HG02973 (cell line): ENCODE measurements at regions not wholly inside any gene's neighbourhood (a gene's known extent, or its start where the extent isn't known, plus 50 kb on each side); places are given as distances from the start of the nearest gene placed in this dataset.

Experiments used
- ATAC-seq: cut with Tn5 transposase; IDR thresholded peaks from one replicate; pipeline ENCODE4 v1.9.1; 2021; ENCODE audit warnings: moderate library complexity; ENCODE audit not compliant: unreplicated experiment

DNA sequence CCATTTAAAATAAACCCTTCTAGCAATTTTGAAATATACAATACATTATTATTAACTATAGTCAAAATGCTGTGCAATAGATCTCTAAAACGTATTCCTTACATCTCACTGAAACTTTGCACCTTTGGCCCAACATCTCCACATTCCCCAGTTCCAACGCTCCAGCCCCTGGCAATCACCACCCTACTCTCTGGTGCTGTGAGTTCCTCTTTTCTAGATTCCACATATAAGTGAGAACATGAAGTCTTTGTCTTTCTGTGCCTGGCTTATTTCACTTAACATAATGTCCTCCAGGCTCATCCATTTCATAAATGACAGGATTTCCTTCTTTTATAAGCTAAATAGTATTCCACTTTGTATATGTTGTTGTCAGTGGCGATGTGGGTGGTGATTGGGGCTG is 194.7 kb upstream of the RTL1 start:
- no peak for ATAC-seq

DNA sequence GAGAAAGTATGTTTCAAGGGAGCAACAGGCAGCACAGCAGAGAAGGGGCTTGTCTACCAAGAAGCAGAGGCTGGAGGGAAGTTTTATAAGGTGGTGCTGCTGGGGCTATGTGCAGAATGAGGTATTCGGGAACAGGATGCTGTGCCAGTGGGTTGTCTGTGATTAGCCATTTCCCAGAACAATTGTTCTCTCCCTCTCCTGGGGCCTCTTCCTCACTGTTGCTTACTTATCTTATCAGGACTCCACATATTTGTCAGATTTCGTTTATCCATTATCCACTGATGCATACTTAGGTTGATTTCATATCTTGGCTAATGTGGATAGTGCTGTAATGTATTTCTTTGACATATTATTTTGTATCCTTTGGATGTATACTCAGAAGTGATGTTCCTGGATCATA is 195.1 kb upstream of the RTL1 start:
- no peak for ATAC-seq

DNA sequence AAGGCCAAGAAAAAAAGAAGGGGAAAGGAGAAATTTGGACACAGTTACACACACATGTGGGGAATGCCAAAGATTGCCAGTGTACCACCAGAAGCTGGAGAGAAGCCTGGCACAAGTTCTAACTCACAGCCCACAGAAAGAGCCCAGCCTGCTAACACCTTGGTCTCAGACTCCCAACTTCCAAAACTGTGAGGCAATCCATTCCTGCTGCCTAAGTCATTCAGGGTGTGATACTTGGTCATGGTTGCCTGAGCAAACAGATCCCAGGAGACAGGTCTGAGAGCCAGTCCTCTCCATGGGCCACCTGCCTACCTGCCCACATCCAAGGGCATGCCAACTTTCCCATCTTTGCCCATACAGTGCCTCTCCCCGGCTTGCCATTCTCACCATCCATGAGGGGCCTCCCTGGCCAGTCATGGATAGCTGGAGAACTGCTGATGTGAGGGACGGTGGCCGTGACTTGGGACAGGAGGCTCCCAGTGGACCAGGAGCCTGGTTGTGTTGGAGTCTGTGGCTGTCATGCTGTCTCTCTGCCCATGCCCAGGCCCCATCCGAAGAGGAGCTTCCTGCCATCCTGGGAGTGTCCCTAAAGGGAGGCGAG is 198.0 kb upstream of the RTL1 start:
- no peak for ATAC-seq

DNA sequence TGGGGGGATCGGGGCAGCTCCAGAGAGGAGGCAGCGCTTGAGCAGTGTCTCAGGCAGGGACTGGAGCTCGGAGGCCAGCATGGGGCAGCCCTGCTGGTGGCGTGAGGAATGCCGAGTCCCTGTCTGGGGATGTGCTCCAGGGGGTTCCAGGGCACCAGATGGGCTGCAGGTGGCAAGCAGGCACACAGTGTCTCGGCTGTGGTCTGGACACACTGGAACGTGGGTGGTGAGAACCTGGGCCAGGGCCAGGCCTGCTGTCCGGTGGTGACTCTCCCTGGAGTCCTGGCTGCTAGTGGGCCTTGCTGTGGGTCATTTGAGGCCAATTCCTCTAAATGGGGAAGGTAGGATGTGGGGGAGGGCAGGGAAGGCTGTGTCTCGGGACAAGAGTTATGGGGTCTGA is 199.4 kb upstream of the RTL1 start:
- ATAC-seq = no peak

DNA sequence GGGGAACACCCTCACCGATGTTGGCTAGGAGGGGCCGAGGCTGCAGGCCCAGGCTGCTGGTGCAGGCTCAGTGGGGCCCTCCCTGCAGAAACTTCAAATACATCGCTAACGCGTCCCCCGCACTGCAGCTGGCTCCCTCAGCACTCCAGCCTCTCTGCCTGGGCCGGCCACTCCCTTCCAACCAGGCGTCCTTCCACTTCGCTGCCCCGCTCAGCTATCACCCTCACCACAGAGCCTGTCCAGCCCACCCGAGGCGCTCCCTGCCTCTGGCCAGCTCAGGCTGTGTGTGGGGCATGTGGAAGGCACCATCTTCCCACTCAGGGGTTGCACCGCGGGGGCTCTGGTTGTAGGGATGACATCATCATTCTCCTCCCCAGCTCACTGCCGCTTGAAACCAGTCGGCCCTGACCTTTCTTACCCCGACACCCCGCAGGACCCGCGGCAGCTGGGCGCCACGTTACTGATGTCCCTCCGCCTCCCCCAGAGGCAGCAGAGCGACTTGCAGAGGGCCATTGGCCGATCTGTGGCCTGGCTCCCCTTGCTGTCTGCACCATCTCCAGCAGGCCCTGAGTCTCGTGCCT is 199.9 kb upstream of the RTL1 start:
- ATAC-seq = no peak

DNA sequence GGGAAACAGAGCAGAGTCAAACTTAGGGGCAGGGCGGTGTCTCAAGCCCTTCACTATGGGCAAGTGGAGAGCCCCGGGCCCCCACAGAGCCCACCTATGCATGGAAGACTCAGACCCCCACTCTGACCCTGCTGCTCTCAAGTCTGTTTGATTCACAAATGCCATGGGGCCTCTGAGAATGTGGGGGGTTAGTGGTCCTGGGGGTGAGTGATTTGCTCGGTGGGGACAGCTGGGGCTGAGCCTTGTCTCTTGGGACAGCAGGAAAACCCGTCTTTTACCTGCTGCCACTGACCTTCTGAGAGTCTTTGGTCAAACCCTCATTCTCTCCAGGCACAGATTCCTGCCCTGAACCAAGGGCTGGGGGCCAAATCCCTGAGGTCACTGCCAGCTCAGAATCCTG is 201.0 kb upstream of the RTL1 start:
- ATAC-seq = no peak

DNA sequence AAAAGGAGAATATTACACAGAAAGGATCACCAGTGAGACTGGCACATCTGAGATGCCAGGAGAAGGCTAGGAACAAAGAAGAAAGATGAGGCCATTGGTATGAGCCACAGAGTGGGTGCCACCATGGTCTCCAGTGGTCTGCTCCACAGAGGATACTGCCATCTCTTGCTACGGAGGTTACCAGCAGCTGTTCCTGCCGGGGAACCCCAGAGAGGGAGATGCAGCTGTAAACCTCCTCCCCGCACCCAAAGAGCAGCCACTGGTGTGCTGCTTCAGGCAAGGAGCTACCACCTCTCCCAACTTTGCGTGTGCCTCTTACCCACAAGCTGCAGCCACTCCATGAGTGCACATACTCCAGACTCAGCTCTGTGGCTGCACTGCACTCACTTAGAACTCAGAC is 201.5 kb upstream of the RTL1 start:
- no peak for ATAC-seq

DNA sequence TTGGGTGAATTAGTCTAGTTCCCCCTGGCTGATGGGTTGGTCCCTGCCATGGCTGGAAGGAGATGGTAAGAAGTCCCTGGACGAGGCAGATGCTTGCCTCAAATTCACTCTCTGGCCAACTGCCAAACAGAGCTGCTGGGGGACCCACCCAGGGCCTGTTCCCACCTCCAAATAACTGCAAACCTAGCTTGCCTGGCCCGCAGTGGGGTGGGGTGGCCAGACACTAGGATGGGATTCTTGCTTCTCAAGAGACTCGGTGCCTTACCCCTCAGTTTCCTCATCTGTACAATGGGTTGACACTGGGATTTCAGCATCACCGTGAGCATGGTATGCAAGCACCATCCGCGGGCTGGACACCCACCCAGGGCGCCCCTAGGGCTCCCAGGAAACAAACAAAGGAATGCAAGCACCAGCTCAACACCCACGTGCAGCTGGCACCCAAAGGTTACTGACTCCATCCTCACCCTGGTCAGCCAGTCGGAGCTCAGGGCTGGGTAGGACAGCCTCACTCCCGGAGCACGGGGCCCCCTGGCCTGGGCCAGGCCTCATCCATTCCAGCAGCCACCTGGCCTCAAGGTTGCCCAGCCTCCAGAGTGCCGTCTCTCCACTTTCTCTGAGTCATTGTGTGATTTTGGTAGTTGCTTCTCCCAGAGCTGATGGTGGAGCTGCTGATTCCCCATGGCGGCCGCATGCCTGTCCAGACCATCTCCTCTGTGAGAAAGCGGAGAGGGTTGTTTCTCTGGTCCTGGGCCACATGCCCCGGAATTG is 205.2 kb upstream of the RTL1 start:
- no peak for ATAC-seq

DNA sequence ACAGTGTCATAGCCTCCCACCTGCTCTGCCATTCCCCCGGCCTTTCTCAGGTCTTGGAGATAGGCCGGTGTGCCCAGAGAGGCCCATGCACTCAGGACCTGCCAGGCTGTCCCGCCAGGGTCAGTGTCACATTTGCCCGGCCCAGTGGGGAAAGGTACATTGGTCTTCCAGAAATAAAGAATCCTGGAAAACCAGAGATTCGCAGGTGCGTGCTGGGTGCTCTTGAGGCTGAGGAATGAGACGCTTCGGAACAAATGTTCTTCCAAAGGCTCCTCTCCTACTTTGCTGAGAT is 205.8 kb upstream of the RTL1 start:
- ATAC-seq = no peak

DNA sequence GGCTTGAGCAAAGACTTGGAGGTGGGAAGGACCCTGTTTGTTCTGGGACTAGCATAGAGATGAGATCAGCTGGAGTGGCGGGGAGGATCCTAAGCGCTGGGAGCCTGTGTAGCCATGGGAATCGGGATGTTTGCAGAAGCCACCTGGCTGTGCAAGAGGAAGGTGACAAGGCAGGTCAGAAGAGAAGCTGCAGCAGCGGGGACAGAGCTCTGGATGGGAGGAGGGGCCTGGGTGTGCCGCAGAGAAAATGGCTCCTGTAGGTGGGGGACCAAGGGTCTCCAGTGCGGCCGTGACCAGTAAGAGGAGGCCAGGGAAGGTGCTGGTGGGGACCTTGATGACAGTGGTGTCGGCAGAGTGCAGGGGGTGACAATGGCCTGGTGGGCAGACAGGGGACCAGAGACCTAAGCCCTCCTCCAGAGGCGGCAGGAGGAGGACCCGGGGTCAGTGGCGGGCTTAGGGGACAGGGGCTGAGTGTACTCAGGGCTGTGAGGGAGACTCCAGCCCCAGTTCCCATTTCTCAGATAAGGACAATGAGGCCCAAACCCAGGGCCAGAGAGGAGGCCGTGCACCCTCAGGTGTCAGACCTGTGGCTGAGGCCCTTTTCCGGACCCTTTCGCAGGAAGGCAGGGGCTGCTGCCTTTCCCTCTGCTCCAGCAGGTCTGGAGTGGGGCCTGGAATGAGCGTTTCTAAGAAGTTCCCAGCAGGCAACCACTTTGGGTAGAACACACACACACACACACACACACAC is 206.6 kb upstream of the RTL1 start:
- no peak for ATAC-seq

DNA sequence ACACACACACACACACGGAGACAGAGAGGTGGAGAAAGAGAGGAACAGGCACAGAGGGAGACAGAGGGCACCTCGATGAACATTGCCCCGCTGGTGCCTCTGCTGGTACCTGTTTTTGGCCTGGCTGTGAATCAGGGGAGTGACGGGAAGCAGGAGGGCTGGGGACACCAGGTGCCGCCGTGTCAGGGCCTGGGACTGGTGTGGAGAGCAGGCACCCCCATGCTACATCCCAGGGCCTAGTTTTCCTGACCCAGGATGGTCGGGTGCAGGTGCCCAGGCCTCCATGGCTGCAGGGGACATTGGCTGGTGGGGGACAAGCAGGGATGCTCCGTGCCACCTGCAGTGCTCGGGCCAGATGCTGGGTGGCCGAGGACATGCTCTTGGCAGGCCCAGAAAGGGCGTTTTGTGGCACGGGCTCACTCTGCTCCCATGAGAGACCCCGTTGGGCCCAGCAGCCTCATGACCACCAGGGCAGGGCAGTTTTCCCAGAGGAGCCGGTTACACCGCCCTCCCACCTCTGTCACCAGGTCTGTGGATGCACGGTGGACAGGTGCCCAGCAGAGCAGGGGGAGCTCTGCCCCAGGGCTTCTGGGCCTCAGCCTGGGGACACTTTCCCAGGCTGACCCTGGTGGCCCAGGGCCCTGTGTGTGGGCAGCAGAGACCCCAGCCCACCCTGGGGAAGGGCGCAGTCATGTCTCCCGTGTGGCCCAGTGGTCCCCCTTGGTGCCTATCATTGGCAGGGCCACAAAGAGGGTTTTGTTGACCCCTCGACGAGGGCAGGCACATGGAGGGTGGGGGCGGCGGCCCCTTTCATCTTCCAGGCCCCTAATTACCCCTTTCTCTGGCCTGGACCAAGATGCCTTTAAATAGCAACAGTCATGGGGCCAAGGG is 207.5 kb upstream of the RTL1 start:
- no peak for ATAC-seq

DNA sequence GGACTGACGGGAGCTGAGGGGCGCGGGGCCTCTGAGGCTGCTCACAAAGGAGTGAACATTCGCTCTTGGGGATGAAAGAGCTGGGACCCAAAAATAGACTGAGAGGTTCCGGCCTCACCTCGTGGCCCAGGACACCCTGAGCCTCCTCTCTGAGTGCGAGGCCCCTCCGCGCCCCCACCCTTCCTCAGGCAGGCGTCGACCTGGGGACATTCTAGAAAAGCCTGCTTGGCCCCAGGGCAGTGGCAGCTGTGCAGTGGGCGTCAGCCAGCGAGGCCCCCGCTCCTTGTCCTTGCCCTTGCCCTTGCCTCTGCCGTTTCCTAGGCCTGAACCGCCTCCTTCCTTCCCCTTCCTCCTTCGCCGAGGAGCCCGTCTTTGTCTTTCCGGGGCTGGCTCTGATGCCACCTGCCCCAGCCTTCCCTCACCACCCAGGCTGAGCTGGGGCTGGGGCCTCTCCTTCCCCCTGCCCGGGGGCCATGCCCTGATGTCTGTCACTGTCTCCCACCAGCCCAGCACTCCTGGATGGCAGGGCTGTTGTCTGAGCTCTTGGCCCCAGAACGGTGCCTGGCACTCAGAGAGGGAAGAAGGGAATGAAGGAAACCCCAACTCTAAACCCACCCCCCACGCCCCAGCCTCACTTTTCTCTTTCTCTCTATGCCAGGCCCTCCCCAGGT is 208.2 kb upstream of the RTL1 start:
- ATAC-seq = no peak

DNA sequence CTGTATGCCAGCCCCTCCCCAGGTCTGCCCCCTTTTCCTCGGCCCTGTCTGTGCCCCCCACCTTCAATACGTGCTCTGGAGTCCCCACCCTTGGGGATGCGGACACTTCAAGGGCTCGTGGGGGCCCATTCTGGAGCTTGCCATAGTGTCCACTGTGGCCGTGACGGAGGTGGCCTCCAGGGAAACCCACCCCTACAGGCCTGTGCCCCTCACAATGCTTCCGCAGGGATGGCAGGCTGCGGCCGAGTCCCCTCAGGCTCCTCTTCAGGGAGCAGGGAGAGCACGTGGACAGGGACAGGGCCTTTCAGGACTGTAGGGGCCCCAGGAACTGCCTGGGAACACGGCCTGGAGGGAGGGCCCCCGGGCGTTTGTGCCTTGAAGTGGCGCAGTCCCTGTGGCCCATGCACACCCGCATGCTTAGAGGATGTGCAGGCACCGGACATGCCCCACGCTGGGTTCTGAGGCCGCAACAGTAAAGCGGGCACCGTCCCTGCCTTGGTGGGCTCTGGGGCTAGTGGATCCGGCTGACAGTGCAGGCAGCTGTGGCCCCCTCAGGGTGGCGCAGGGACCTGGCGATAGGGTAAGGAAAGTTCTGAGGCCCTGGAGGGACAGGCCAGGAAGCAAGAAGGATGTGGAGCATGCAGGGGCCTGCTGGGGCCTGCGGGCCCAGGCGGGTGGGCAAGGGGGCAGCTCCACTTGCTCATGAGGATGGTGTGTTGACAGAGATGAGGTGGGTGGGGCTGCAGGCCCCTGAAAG is 209.0 kb upstream of the RTL1 start:
- no peak for ATAC-seq

DNA sequence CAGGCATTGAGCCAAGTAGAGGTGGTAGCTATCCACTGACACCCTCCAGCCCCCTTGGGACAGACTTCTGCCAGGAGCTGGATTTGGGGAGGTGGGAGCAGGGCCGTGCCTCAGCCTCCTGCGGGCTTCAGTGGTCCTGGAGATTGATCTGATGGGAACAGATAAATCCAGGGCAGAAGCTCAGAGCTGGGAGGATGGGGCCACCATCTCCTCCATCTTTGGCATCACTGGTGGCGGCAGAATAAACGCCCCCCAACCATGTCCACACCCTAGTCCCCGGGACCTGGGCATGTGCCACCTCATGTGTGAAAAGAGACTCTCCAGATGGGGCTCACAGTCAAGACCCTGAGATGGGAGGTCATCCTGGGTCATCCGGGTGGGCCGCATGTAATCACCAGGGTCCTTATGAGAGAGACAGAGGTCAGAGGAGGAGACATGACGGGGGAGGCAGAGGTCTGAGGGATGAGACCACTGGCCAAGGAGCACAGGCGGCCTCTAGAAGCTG is 209.6 kb upstream of the RTL1 start:
- no peak for ATAC-seq

DNA sequence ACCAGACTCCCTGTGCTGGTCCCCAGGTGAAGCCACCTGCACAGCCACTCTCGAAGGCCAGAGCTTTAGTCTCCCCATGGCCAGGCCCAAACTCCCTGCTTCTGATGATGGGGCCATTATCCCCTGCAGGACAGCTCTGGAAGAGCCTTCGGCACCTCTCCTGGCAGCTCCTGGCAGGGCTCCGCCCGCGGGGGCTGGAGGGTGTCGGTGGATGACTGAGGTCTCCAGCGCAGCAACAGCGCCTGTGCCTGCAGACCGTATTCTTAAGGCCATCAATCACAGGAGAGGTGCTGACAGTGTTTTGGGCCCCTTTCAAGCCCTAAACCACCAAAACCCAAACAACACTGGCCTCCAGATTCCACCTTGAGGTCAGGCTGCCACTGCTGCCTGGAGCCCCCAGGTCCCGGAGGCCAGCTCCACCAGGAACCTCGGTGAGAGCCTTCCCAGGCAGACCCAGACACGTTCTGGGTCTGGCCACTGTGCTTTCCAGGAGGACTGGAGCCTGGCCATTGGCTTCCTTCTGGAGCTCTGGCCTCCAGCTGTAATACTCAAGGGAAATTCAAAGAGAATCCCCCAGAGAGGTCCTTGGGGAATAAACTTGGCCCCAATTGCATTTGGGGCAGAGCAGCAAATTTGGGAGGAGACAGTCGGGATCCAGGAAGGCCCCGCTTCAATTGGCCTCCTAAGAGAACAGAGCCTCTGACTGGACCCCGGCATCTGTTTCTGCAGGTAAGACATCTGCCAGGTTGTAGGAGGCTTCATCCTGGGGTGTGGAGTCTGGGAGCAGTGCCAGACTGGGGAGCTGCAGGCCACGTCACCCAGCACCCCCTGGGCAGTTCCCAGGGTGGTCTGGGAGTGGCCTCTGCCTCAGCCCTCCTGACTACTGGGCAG is 210.6 kb upstream of the RTL1 start:
- no peak for ATAC-seq

DNA sequence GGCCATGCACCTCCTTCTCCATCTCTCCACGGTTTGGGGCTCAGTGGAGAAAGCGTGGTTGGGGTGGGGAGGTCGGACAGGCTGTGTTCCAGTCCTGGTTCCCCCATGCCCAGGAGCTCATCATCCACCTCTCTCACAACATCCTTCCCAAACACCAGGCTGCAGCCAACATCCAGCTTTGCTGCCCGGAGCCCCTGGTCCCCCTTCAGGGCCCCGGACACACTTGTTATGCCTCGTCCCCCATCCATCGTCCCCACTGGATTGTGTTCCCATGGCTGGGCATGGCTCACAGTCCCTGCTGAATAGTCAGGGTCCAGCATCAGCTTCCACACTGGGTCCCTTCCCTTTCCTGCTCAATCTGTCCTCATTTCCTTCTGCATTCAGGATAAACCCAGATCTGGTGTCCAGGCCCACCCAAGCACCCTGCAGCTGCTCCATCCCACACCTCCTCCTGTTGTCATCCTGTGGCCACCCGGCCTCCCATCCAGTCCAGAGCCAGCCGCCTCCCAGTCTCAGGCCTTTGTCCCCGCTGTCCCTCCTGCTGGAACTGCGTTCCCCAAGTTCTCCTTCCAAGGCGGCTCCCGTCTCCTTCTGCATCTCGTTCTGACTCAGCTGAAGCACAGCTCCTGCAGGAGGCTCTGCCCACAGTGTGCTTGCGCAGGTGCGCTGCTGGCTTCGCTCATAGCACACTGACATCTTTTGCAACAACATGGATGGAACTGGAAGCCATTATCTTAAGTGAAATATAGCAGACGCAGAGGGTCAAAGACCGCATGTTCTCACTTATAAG is 211.4 kb upstream of the RTL1 start:
- no peak for ATAC-seq

DNA sequence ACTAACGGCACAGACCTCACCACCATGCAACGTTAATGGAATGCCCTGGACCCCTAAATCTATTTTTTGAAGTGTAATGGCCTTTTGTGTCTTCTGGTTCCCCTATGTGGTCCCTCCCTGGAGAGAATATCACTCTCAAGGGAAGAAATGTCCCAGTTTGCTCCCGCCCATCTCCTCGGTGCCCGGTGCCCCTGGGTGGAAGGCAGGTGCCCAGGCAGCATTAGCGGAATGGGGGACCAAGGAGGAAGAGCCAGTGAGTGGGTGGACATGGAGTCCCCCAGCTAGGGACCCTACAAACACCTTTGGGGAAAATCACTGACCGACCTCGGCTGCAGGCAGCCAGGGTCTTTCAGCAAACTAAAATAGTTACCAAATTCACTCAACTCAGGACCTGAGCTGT is 212.1 kb upstream of the RTL1 start:
- ATAC-seq = no peak

DNA sequence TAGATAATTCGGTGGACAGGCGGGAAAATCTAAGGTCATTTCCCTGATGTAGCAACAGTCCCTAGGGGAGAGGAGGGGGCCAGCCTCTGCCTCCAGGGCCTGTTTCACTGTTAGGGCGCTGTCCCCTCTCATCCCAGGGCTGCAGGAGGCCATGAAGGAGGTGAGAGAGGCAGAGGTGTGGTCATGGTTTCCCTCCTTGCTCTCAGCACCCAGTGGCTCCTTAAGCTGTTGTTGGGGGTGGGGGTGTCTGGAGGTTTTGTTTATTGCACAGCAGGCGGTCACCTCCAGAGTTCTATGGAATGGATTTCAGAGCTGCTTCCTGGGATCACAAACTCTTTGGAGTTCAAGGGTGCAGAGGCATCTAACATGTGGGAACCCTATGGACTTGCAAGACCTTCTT is 212.5 kb upstream of the RTL1 start:
- ATAC-seq = no peak
